HL-60/S4 (cell line): ENCODE measurements at regions not wholly inside any gene's neighbourhood (a gene's known extent, or its start where the extent isn't known, plus 50 kb on each side); places are given as distances from the start of the nearest gene placed in this dataset.
"Not testable (repeated sequence)": the region's sequence is repeated elsewhere in the genome, so short reads cannot be mapped to it uniquely, and the experiment has no call there.

ENCODE experiments used
- in situ Hi-C: fragments of 300-500 bp; cut with MboI; formaldehyde crosslinking; loops from 2 replicates; pipeline ENCODE4 v1.14.3; 2022; ENCODE audit warnings: low sequenced_read_pairs

GRCh38 chr6:160804639-160805038 is 102.6 kb downstream of the PLG start:
- in situ Hi-C loops, result no loop called here

GRCh38 chr6:160808263-160808662 is 106.2 kb downstream of the PLG start:
- in situ Hi-C loops, result no loop called here

GRCh38 chr6:160810238-160810637 is 108.2 kb downstream of the PLG start:
- in situ Hi-C loops, result no loop called here

- in situ Hi-C loops, result no loop called here
These were observed 110.1 kb downstream of the PLG start for GRCh38 chr6:160812097-160812496.

- in situ Hi-C loops, result no loop called here
These were observed 116.9 kb downstream of the PLG start for GRCh38 chr6:160818934-160819333.

GRCh38 chr6:160820661-160821060 is 118.6 kb downstream of the PLG start:
- in situ Hi-C loops, result not testable (repeated sequence)

GRCh38 chr6:160831739-160832138 is 129.7 kb downstream of the PLG start:
- in situ Hi-C loops, result no loop called here

GRCh38 chr6:160832422-160832821 is 130.4 kb downstream of the PLG start:
- in situ Hi-C loops, result no loop called here

- in situ Hi-C loops, result no loop called here
These were observed 135.1 kb downstream of the PLG start for GRCh38 chr6:160837146-160837545.

GRCh38 chr6:160851031-160851430 is 140.5 kb upstream of the MAP3K4 start:
- in situ Hi-C loops, result no loop called here

- in situ Hi-C loops, result no loop called here
These were observed 137.6 kb upstream of the MAP3K4 start for GRCh38 chr6:160853946-160854345.

- in situ Hi-C loops, result no loop called here
These were observed 132.7 kb upstream of the MAP3K4 start for GRCh38 chr6:160858886-160859285.

- in situ Hi-C loops, result no loop called here
These were observed 131.7 kb upstream of the MAP3K4 start for GRCh38 chr6:160859822-160860221.

GRCh38 chr6:160861824-160862223 is 129.7 kb upstream of the MAP3K4 start:
- in situ Hi-C loops, result no loop called here

GRCh38 chr6:160863782-160864181 is 127.8 kb upstream of the MAP3K4 start:
- in situ Hi-C loops, result no loop called here

GRCh38 chr6:160871320-160871719 is 120.2 kb upstream of the MAP3K4 start:
- in situ Hi-C loops, result no loop called here

GRCh38 chr6:160881148-160881808 is 110.3 kb upstream of the MAP3K4 start:
- in situ Hi-C loops, result no loop called here

- in situ Hi-C loops, result no loop called here
These were observed 109.6 kb upstream of the MAP3K4 start for GRCh38 chr6:160882006-160882405.

- in situ Hi-C loops, result no loop called here
These were observed 108.7 kb upstream of the MAP3K4 start for GRCh38 chr6:160882791-160883279.

GRCh38 chr6:160883560-160883959 is 108.0 kb upstream of the MAP3K4 start:
- in situ Hi-C loops, result no loop called here

- in situ Hi-C loops, result no loop called here
These were observed 107.6 kb upstream of the MAP3K4 start for GRCh38 chr6:160883999-160884398.

- in situ Hi-C loops, result not testable (repeated sequence)
These were observed 102.4 kb upstream of the MAP3K4 start for GRCh38 chr6:160889148-160889547.

GRCh38 chr6:160891690-160892089 is 99.9 kb upstream of the MAP3K4 start:
- in situ Hi-C loops, result no loop called here
